ENCODE measurements at regions not wholly inside any gene's neighbourhood (a gene's known extent, or its start where the extent isn't known, plus 50 kb on each side); places are given as distances from the start of the nearest gene placed in this dataset.

DNA sequence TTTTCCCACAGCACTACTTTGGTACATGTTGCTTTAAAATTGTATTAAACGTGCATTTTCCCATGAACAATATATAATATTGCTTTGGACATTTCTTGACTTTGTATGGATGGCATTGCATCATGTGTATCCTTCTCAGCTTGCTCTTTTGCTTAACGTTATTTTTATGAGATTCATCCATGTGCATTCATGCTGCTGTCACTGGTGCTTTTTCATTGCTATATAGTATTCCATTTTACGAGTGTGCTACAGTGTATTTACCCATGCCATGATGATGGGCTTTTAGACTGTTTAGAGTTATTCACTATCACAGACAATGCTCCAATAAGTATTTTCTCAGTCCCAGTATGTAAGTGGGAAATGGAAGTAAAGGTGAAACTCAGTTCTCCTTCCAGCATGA lies 195.2 kb upstream of the COX10 start:
- H3K4me2 ChIP-seq: no peak overlapping the region
- H4K20me1 ChIP-seq (replicated peaks; ENCODE audit: insufficient read depth): no peaks in the 10 kb centered on the region
- H3F3A ChIP-seq (replicated peaks; ENCODE audit: low read depth): 0 out of 2 replicates have a peak, but pooled peaks cover 2% of the 10 kb centered on the region
- H3K27ac ChIP-seq (ENCODE audit: low read depth): no peak overlapping the region
- TF ChIP-seq POLR2AphosphoS5 (IDR thresholded peaks at IDR 0.05; ENCODE audit: low read depth): no peak
- TF ChIP-seq NANOG (IDR thresholded peaks at IDR 0.05; ENCODE audit: borderline replicate concordance): no peak
- TF ChIP-seq, protein P1, sequence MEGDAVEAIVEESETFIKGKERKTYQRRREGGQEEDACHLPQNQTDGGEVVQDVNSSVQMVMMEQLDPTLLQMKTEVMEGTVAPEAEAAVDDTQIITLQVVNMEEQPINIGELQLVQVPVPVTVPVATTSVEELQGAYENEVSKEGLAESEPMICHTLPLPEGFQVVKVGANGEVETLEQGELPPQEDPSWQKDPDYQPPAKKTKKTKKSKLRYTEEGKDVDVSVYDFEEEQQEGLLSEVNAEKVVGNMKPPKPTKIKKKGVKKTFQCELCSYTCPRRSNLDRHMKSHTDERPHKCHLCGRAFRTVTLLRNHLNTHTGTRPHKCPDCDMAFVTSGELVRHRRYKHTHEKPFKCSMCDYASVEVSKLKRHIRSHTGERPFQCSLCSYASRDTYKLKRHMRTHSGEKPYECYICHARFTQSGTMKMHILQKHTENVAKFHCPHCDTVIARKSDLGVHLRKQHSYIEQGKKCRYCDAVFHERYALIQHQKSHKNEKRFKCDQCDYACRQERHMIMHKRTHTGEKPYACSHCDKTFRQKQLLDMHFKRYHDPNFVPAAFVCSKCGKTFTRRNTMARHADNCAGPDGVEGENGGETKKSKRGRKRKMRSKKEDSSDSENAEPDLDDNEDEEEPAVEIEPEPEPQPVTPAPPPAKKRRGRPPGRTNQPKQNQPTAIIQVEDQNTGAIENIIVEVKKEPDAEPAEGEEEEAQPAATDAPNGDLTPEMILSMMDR (conservative IDR thresholded peaks at IDR 0.05; ENCODE audit: low read depth in 2 of 2): no peak
- peaks cover 2% of the 10 kb centered on the region for H3K27me3 Mint-ChIP-seq (ENCODE audit: insufficient read depth, low read depth, poor library complexity)
- ATAC-seq (no peak), DNase-seq (ENCODE audit: low spot score) (no peak)
- no peaks in the 10 kb centered on the region; the same call in 2 of the 3 replicates for H3K9me3 Mint-ChIP-seq
- H3K27ac Mint-ChIP-seq: no peak overlapping the region
- H2AFZ ChIP-seq: no peak overlapping the region
- no peaks in the 10 kb centered on the region for H3K79me2 ChIP-seq (replicated peaks; ENCODE audit: insufficient read depth)
- H3K4me1 ChIP-seq (ENCODE audit: insufficient read depth): no peaks in the 10 kb centered on the region
- H3K9me2 ChIP-seq (ENCODE audit: insufficient read depth): no peaks in the 10 kb centered on the region; the same call in 1 of the 2 replicates
- no peaks in the 10 kb centered on the region for H3K4me1 Mint-ChIP-seq
- no peaks in the 10 kb centered on the region for H3K36me3 Mint-ChIP-seq (ENCODE audit: low read depth)
- H3K4me3 ChIP-seq: no peak overlapping the region
- H3K27me3 ChIP-seq (ENCODE audit: insufficient read depth): no peaks in the 10 kb centered on the region
- H3K4me3 Mint-ChIP-seq: no peak overlapping the region
- H3K36me3 ChIP-seq (ENCODE audit: insufficient read depth): no peaks in the 10 kb centered on the region

DNA sequence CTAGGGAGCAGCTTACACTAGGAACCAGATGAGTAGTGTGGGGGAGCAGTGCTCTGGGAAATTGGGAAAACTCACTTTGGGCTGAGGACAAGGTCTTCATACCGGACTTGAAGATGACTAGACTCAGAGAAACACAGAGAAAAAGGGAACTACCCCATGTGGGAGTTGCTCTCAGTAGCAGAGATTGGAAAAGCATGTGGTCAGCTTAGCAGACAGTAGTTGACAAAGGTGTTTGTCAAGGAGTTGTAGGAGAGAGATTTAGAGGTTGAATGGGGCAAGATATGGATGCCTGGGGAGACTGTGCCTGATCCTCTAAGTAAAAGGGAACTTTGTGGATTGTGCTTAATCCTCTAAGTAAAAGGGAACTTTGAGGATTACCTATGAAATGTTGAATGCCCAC lies 194.5 kb upstream of the COX10 start:
- Mint-ChIP-seq H3K36me3 (ENCODE audit: low read depth) (no peaks in the 10 kb centered on the region), H3K27ac (no peak overlapping the region), H3K27me3 (ENCODE audit: insufficient read depth, low read depth, poor library complexity) (peaks cover 2% of the 10 kb centered on the region), H3K9me3 (no peaks in the 10 kb centered on the region; the same call in 2 of the 3 replicates), H3K4me3 (no peak overlapping the region), H3K4me1 (no peaks in the 10 kb centered on the region)
- H3K36me3 ChIP-seq (ENCODE audit: insufficient read depth): no peaks in the 10 kb centered on the region
- H3K27ac ChIP-seq (ENCODE audit: low read depth): no peak overlapping the region
- no peaks in the 10 kb centered on the region for H3K79me2 ChIP-seq (replicated peaks; ENCODE audit: insufficient read depth)
- no peaks in the 10 kb centered on the region for H3K4me1 ChIP-seq (ENCODE audit: insufficient read depth)
- no peak overlapping the region for H3K4me3 ChIP-seq
- H2AFZ ChIP-seq: no peak overlapping the region
- no peaks in the 10 kb centered on the region; the same call in 1 of the 2 replicates for H3K9me2 ChIP-seq (ENCODE audit: insufficient read depth)
- DNase-seq (ENCODE audit: low spot score) (no peak), ATAC-seq (no peak)
- H4K20me1 ChIP-seq (replicated peaks; ENCODE audit: insufficient read depth): no peaks in the 10 kb centered on the region
- no peaks in the 10 kb centered on the region for H3K27me3 ChIP-seq (ENCODE audit: insufficient read depth)
- no peaks in the 10 kb centered on the region for H3F3A ChIP-seq (replicated peaks; ENCODE audit: low read depth)
- H3K4me2 ChIP-seq: no peak overlapping the region
- TF ChIP-seq EZH2phosphoT487 (IDR thresholded peaks at IDR 0.05; ENCODE audit: unreplicated experiment) (no peak), JUNB (IDR thresholded peaks at IDR 0.05; ENCODE audit: unreplicated experiment) (no peak), STAT1 (IDR thresholded peaks at IDR 0.05; ENCODE audit: unreplicated experiment) (no peak), POLR2AphosphoS5 (IDR thresholded peaks at IDR 0.05; ENCODE audit: low read depth) (no peak), ZNF331 (CRISPR knock-in tag; IDR thresholded peaks at IDR 0.05; ENCODE audit: low read depth) (no peak), NANOG (IDR thresholded peaks at IDR 0.05; ENCODE audit: borderline replicate concordance) (no peak), CREB1 (CRISPR knock-in tag; IDR thresholded peaks at IDR 0.05; ENCODE audit: low read depth) (no peak), EZH2 (IDR thresholded peaks at IDR 0.05; ENCODE audit: low read depth, unreplicated experiment) (no peak)
- TF ChIP-seq, protein P2, sequence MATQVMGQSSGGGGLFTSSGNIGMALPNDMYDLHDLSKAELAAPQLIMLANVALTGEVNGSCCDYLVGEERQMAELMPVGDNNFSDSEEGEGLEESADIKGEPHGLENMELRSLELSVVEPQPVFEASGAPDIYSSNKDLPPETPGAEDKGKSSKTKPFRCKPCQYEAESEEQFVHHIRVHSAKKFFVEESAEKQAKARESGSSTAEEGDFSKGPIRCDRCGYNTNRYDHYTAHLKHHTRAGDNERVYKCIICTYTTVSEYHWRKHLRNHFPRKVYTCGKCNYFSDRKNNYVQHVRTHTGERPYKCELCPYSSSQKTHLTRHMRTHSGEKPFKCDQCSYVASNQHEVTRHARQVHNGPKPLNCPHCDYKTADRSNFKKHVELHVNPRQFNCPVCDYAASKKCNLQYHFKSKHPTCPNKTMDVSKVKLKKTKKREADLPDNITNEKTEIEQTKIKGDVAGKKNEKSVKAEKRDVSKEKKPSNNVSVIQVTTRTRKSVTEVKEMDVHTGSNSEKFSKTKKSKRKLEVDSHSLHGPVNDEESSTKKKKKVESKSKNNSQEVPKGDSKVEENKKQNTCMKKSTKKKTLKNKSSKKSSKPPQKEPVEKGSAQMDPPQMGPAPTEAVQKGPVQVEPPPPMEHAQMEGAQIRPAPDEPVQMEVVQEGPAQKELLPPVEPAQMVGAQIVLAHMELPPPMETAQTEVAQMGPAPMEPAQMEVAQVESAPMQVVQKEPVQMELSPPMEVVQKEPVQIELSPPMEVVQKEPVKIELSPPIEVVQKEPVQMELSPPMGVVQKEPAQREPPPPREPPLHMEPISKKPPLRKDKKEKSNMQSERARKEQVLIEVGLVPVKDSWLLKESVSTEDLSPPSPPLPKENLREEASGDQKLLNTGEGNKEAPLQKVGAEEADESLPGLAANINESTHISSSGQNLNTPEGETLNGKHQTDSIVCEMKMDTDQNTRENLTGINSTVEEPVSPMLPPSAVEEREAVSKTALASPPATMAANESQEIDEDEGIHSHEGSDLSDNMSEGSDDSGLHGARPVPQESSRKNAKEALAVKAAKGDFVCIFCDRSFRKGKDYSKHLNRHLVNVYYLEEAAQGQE (IDR thresholded peaks at IDR 0.05; ENCODE audit: unreplicated experiment): no peak
- TF ChIP-seq, protein P3, sequence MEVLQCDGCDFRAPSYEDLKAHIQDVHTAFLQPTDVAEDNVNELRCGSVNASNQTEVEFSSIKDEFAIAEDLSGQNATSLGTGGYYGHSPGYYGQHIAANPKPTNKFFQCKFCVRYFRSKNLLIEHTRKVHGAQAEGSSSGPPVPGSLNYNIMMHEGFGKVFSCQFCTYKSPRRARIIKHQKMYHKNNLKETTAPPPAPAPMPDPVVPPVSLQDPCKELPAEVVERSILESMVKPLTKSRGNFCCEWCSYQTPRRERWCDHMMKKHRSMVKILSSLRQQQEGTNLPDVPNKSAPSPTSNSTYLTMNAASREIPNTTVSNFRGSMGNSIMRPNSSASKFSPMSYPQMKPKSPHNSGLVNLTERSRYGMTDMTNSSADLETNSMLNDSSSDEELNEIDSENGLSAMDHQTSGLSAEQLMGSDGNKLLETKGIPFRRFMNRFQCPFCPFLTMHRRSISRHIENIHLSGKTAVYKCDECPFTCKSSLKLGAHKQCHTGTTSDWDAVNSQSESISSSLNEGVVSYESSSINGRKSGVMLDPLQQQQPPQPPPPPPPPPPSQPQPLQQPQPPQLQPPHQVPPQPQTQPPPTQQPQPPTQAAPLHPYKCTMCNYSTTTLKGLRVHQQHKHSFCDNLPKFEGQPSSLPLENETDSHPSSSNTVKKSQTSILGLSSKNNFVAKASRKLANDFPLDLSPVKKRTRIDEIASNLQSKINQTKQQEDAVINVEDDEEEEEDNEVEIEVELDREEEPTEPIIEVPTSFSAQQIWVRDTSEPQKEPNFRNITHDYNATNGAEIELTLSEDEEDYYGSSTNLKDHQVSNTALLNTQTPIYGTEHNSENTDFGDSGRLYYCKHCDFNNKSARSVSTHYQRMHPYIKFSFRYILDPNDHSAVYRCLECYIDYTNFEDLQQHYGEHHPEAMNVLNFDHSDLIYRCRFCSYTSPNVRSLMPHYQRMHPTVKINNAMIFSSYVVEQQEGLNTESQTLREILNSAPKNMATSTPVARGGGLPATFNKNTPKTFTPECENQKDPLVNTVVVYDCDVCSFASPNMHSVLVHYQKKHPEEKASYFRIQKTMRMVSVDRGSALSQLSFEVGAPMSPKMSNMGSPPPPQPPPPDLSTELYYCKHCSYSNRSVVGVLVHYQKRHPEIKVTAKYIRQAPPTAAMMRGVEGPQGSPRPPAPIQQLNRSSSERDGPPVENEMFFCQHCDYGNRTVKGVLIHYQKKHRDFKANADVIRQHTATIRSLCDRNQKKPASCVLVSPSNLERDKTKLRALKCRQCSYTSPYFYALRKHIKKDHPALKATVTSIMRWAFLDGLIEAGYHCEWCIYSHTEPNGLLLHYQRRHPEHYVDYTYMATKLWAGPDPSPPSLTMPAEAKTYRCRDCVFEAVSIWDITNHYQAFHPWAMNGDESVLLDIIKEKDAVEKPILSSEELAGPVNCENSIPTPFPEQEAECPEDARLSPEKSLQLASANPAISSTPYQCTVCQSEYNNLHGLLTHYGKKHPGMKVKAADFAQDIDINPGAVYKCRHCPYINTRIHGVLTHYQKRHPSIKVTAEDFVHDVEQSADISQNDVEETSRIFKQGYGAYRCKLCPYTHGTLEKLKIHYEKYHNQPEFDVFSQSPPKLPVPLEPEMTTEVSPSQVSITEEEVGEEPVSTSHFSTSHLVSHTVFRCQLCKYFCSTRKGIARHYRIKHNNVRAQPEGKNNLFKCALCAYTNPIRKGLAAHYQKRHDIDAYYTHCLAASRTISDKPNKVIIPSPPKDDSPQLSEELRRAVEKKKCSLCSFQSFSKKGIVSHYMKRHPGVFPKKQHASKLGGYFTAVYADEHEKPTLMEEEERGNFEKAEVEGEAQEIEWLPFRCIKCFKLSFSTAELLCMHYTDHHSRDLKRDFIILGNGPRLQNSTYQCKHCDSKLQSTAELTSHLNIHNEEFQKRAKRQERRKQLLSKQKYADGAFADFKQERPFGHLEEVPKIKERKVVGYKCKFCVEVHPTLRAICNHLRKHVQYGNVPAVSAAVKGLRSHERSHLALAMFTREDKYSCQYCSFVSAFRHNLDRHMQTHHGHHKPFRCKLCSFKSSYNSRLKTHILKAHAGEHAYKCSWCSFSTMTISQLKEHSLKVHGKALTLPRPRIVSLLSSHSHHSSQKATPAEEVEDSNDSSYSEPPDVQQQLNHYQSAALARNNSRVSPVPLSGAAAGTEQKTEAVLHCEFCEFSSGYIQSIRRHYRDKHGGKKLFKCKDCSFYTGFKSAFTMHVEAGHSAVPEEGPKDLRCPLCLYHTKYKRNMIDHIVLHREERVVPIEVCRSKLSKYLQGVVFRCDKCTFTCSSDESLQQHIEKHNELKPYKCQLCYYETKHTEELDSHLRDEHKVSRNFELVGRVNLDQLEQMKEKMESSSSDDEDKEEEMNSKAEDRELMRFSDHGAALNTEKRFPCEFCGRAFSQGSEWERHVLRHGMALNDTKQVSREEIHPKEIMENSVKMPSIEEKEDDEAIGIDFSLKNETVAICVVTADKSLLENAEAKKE (CRISPR knock-in tag; IDR thresholded peaks at IDR 0.05): no peak

Measured in GM23338 (cell line).